C4-2B (cell line): ENCODE measurements at regions not wholly inside any gene's neighbourhood (a gene's known extent, or its start where the extent isn't known, plus 50 kb on each side); places are given as distances from the start of the nearest gene placed in this dataset.

Experiments used
- H3K27ac ChIP-seq: fragments of 450-650 bp; 2 replicates; pipeline ENCODE4 v1.5.1; 2017
- ZFX ChIP-seq: fragments of 450-650 bp; IDR thresholded peaks from 2 replicates; pipeline ENCODE4 v1.6.1; 2017
- TF ChIP-seq, protein P1 (sequence below): fragments of 450-650 bp; conservative IDR thresholded peaks from 2 replicates; pipeline ENCODE4 v1.5.1; 2017; ENCODE audit warnings: mild to moderate bottlenecking

DNA sequence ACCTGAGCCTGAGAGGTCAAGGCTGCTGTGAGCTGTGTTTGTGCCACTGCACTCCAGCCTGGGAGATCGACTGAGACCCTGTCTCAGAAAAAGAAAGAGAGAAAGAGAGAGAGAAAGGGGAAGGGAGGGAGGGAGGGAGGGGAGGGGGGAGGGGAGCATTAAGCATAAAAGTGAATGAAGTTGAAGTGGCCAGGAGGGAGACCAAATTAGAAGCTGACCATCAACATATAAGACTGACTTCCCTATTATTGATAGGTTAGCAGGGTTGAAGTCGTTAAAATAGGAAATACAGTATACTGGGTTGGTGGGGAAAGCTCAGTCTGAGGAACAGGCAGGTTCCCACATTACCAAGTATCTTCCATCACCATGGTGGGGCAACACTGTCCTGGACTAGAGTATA is 117.1 kb upstream of the MKLN1 start:
- no peak overlapping the region for H3K27ac ChIP-seq
- no peak for TF ChIP-seq ZFX
- TF ChIP-seq, protein P1, sequence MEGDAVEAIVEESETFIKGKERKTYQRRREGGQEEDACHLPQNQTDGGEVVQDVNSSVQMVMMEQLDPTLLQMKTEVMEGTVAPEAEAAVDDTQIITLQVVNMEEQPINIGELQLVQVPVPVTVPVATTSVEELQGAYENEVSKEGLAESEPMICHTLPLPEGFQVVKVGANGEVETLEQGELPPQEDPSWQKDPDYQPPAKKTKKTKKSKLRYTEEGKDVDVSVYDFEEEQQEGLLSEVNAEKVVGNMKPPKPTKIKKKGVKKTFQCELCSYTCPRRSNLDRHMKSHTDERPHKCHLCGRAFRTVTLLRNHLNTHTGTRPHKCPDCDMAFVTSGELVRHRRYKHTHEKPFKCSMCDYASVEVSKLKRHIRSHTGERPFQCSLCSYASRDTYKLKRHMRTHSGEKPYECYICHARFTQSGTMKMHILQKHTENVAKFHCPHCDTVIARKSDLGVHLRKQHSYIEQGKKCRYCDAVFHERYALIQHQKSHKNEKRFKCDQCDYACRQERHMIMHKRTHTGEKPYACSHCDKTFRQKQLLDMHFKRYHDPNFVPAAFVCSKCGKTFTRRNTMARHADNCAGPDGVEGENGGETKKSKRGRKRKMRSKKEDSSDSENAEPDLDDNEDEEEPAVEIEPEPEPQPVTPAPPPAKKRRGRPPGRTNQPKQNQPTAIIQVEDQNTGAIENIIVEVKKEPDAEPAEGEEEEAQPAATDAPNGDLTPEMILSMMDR: no peak

DNA sequence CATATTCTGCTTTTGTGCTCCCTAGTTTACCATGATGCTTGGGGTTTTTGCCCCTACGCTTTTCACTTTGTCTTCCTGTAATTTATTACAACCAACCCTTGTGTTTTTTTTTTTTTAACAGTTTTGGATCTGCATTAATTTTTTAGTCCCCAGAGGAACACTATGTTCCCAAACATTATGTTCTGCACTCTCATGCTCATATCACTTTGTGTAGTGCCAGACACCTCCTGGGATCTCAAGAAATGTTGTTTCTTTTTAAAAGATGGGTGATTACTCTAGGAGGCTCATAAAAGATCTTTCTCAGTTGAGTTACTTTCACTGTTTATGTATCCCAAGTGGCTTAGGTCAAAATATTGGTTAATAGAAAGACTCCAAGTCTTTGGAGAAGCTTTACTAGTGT is 116.2 kb upstream of the MKLN1 start:
- no peak overlapping the region for H3K27ac ChIP-seq
- no peak for TF ChIP-seq ZFX
- TF ChIP-seq, protein P1: no peak

DNA sequence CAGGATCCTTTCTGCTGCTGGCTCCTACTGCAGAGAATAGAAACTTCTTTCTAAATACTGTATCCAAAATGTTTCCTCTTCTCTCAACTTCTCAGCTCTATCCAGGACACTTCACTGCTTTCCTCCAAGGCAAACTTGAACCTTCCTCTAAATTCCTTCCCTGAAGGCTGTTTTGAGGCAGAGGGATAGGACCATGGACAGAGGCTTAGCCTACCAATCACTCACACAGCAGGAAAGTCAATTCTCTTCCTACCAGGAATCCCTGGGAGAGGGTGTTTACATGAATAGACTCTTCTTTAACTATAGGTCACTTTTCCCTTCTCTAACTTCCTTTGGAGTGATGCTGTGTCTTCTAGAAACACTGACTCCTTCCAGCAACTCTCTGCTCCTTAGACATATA is 115.6 kb upstream of the MKLN1 start:
- TF ChIP-seq ZFX: no peak
- TF ChIP-seq, protein P1: no peak
- H3K27ac ChIP-seq: no peak overlapping the region

- TF ChIP-seq, protein P1: no peak
- TF ChIP-seq ZFX: no peak
- H3K27ac ChIP-seq: no peak overlapping the region
Observed at GRCh38 chr7:131218727-131219128, 108.9 kb upstream of the MKLN1 start.

- H3K27ac ChIP-seq: no peak overlapping the region
- no peak for TF ChIP-seq ZFX
- TF ChIP-seq, protein P1: no peak
Observed at GRCh38 chr7:131219312-131220041, 108.2 kb upstream of the MKLN1 start.

DNA sequence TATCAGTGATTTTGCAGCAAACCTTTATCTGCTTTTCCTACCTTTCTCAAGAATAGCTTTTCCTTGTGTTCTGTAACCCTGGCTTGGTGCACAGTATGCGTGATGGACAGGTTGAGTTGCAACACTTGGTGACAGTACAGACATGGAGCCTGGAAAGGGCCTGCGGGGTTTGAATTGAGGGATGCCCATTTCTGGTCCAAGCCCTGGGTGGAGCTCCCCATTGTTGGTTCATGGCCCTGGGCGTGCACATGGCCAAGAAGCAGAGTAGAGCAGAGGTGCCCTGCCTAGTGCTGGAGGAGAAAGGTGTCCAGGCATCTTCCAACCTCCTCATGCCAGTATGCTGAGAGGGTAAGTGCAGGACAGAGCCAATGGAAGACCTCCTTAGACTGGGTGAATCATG is 106.6 kb upstream of the MKLN1 start:
- TF ChIP-seq, protein P1: no peak
- no peak for TF ChIP-seq ZFX
- H3K27ac ChIP-seq: no peak overlapping the region

GRCh38 chr7:131222171-131222570 is 105.5 kb upstream of the MKLN1 start:
- H3K27ac ChIP-seq: no peak overlapping the region; the same call in 1 of the 2 replicates
- TF ChIP-seq, protein P1: no peak; the same call in 1 of the 2 replicates
- TF ChIP-seq ZFX: no peak
